Mesendoderm (in vitro differentiated cells): ENCODE measurements at regions not wholly inside any gene's neighbourhood (a gene's known extent, or its start where the extent isn't known, plus 50 kb on each side); places are given as distances from the start of the nearest gene placed in this dataset.

Experiments used
- DNase-seq: peaks from one replicate; pipeline ENCODE4 v3.0.0; 2013
- H2AK5ac ChIP-seq: 2 replicates; pipeline ENCODE4 v1.6.1; 2013; ENCODE audit warnings: low read length, inconsistent platforms
- H2BK120ac ChIP-seq: 2 replicates; pipeline ENCODE4 v1.6.1; 2013; ENCODE audit warnings: low read depth, mild to moderate bottlenecking, low read length, moderate library complexity, mixed read lengths
- H2BK15ac ChIP-seq: replicated peaks from 2 replicates; pipeline ENCODE4 v1.6.1; 2013; ENCODE audit warnings: low read depth, mild to moderate bottlenecking, moderate library complexity
- H2BK5ac ChIP-seq: 2 replicates; pipeline ENCODE4 v1.6.1; 2013; ENCODE audit warnings: low read length, inconsistent platforms
- H3K18ac ChIP-seq: 2 replicates; pipeline ENCODE4 v1.6.1; 2013; ENCODE audit warnings: mild to moderate bottlenecking, low read length, mixed read lengths
- H3K23ac ChIP-seq: one replicate; pipeline ENCODE4 v1.6.1; 2013; ENCODE audit warnings: low read length
- H3K27ac ChIP-seq: 2 replicates; pipeline ENCODE4 v1.5.1; 2013; ENCODE audit warnings: low read depth, mild to moderate bottlenecking, inconsistent platforms, low read length, moderate library complexity
- H3K27me3 ChIP-seq: 2 replicates; pipeline ENCODE4 v1.6.1; 2013; ENCODE audit warnings: low read length, control low read depth, mild to moderate bottlenecking, inconsistent platforms; ENCODE audit not compliant: insufficient read depth, poor library complexity
- H3K36me3 ChIP-seq: 2 replicates; pipeline ENCODE4 v1.6.1; 2013; ENCODE audit warnings: low read length, inconsistent platforms; ENCODE audit not compliant: control insufficient read depth, insufficient read depth
- H3K4ac ChIP-seq: one replicate; pipeline ENCODE4 v1.6.1; 2013; ENCODE audit warnings: low read depth, mild to moderate bottlenecking, low read length, moderate library complexity
- H3K4me1 ChIP-seq: 2 replicates; pipeline ENCODE4 v1.6.1; 2013; ENCODE audit warnings: low read depth, low read length, inconsistent platforms; ENCODE audit not compliant: control insufficient read depth
- H3K4me2 ChIP-seq: 2 replicates; pipeline ENCODE4 v1.6.1; 2013; ENCODE audit warnings: low read length
- H3K4me3 ChIP-seq: 2 replicates; pipeline ENCODE4 v1.5.1; 2013; ENCODE audit warnings: mild to moderate bottlenecking, low read length
- H3K56ac ChIP-seq: one replicate; pipeline ENCODE4 v1.6.1; 2013; ENCODE audit warnings: low read length
- H3K79me1 ChIP-seq: 2 replicates; pipeline ENCODE4 v1.6.1; 2013; ENCODE audit warnings: low read length, inconsistent platforms
- H3K79me2 ChIP-seq: 2 replicates; pipeline ENCODE4 v1.6.1; 2013; ENCODE audit warnings: mild to moderate bottlenecking, low read length; ENCODE audit not compliant: control insufficient read depth, insufficient read depth
- H3K9ac ChIP-seq: 2 replicates; pipeline ENCODE4 v1.6.1; 2013; ENCODE audit warnings: low read length, inconsistent platforms
- H4K5ac ChIP-seq: one replicate; pipeline ENCODE4 v1.6.1; 2013; ENCODE audit warnings: low read length
- H4K8ac ChIP-seq: one replicate; pipeline ENCODE4 v1.6.1; 2013; ENCODE audit warnings: low read depth, mild to moderate bottlenecking, control low read depth, low read length, moderate library complexity
- WGBS: extraction: QIAGEN DNeasy Blood & Tissue Kit; methylation state at CpG from one replicate; pipeline ENCODE4 v1.1.7; 2013; ENCODE audit warnings: low lambda C conversion rate, missing lambda C conversion rate; ENCODE audit not compliant: insufficient coverage; ENCODE audit errors: extremely low coverage; 5-methylcytosine and 5-hydroxymethylcytosine counted together

DNA sequence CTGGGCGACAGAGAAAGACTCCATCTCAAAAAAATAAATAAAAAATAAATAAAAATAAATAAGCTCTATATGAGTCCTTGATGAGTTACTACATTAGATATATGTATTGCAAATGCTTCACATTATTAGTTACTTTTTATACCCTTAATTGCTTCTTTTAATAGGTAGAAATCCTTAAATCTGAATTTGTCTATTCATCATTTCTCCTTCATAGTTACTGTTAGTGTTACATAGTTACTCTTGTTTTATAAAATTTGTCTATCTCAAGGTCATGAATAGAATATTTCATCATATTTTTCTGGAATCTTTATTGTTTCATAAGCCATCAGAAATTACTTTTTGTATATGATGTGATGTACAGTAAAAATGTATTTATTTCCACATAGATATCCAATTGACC, 1624.8 kb upstream of the FLRT2 start:
- Histone ChIP-seq H2BK5ac (no peak overlapping the region), H3K23ac (no peak overlapping the region), H4K8ac (no peak overlapping the region), H3K27me3 (no peaks in the 10 kb centered on the region), H3K9ac (no peak overlapping the region), H4K5ac (no peak overlapping the region), H2BK15ac (no peak overlapping the region), H3K4me2 (no peak overlapping the region), H2BK120ac (no peak overlapping the region), H2AK5ac (no peak overlapping the region), H3K36me3 (no peaks in the 10 kb centered on the region), H3K18ac (no peak overlapping the region), H3K79me2 (no peaks in the 10 kb centered on the region), H3K27ac (no peak overlapping the region), H3K79me1 (no peaks in the 10 kb centered on the region), H3K4ac (no peak overlapping the region), H3K4me3 (no peak overlapping the region), H3K4me1 (no peaks in the 10 kb centered on the region), H3K56ac (no peak overlapping the region)
- no peak for DNase-seq
- no CpG with 5 or more reads among the region's 1 CpG for whole genome bisulfite sequencing

DNA sequence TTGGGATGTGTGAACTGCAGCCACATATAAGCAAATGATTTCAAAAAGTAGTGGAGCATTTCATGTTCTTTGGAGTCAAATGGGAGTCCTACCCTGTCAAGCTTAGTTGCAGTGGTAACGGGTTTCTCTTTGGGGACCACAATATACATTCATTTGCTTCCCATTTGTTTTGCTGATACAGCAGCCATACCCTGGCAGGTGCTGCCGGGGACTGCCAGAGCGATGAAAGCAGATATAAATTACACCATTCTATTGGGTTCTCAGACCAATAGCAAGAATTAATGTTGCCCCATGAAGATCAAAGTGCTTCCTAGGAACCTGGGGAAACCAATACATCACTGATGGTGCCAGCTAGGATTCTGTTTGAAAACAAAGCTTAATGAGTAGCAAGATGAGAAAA, 1621.5 kb upstream of the FLRT2 start:
- H2BK120ac ChIP-seq, result no peak overlapping the region
- H4K8ac ChIP-seq, result no peak overlapping the region
- no peak overlapping the region for H3K56ac ChIP-seq
- DNase-seq, result no peak
- no peak overlapping the region for H3K23ac ChIP-seq
- H2AK5ac ChIP-seq, result no peak overlapping the region
- no peaks in the 10 kb centered on the region for H3K36me3 ChIP-seq
- H3K79me1 ChIP-seq, result no peaks in the 10 kb centered on the region
- H3K27ac ChIP-seq, result no peak overlapping the region
- no peak overlapping the region for H3K4me3 ChIP-seq
- H2BK15ac ChIP-seq, result no peak overlapping the region
- H4K5ac ChIP-seq, result no peak overlapping the region
- H3K27me3 ChIP-seq, result no peaks in the 10 kb centered on the region
- no peak overlapping the region for H3K4ac ChIP-seq
- no peak overlapping the region for H3K4me2 ChIP-seq
- no peak overlapping the region for H3K18ac ChIP-seq
- H3K9ac ChIP-seq, result no peak overlapping the region
- no peaks in the 10 kb centered on the region for H3K79me2 ChIP-seq
- no CpG with 5 or more reads among the region's 3 CpGs for WGBS
- no peaks in the 10 kb centered on the region for H3K4me1 ChIP-seq
- H2BK5ac ChIP-seq, result no peak overlapping the region

DNA sequence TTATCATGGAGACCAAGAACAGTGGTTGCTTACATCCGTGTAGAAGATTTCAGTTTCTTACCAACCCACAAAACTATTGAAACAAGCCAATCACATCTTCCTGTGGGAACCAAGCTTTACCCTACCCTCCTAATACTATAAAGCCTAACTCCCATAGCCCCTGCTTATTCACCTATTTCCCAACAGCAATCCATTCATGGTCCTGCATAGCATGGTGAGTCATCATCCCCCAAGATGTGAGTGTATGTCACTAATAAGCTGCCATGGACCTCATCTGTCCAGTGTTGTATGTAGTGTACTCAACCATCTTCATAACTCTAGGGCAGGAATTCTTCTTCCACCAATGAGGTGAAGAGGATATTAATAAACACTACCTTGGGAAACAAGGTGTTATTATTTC, 1620.4 kb upstream of the FLRT2 start:
- Histone ChIP-seq H3K18ac (no peak overlapping the region), H3K27me3 (no peaks in the 10 kb centered on the region), H3K56ac (no peak overlapping the region), H3K4me1 (no peaks in the 10 kb centered on the region), H2BK120ac (no peak overlapping the region), H3K79me1 (no peaks in the 10 kb centered on the region), H3K4me3 (no peak overlapping the region), H4K8ac (no peak overlapping the region), H3K27ac (no peak overlapping the region), H2AK5ac (no peak overlapping the region), H3K23ac (no peak overlapping the region), H3K4me2 (no peak overlapping the region), H3K9ac (no peak overlapping the region), H2BK5ac (no peak overlapping the region), H4K5ac (no peak overlapping the region), H3K4ac (no peak overlapping the region), H3K79me2 (no peaks in the 10 kb centered on the region), H3K36me3 (no peaks in the 10 kb centered on the region), H2BK15ac (no peak overlapping the region)
- WGBS, result no CpG with 5 or more reads among the region's 1 CpG
- DNase-seq, result no peak

DNA sequence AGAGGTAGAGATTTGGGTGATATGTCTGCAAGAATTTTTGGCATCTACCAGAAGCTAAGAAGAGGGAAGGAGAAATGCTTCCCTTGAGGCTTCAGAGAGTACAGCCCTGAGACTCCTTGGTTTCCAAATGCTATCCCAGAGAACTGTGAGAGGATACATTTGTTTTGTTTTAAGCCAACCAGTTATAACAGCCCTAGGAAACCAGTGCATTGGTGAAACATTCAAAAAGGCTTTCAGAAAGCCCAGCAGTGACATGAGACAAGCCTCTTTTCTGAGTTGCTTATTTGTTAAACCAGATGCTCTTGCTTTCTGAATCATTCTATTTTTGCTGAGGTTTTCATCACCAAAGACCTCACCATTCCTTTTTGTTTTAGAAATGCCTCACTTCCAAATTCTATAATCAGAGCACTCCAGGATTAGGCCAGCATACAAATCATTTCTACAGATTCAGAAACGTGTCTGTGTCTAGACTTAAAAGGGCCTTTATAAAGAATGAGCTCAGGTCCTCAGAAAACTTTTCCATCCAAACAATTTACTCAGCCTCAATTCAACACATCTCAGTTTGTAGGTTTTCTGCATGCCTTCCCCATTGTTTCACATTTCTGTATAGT, 1617.8 kb upstream of the FLRT2 start:
- Histone ChIP-seq H3K36me3 (no peaks in the 10 kb centered on the region), H3K4ac (no peak overlapping the region), H3K56ac (no peak overlapping the region), H3K23ac (no peak overlapping the region), H3K4me1 (no peaks in the 10 kb centered on the region), H3K4me2 (no peak overlapping the region), H2BK120ac (no peak overlapping the region), H2AK5ac (no peak overlapping the region), H4K8ac (no peak overlapping the region), H3K79me1 (no peaks in the 10 kb centered on the region), H3K4me3 (no peak overlapping the region), H3K79me2 (no peaks in the 10 kb centered on the region), H3K9ac (no peak overlapping the region), H3K27me3 (no peaks in the 10 kb centered on the region), H4K5ac (no peak overlapping the region), H2BK5ac (no peak overlapping the region), H3K18ac (no peak overlapping the region), H2BK15ac (no peak overlapping the region), H3K27ac (no peak overlapping the region)
- no CpG with 5 or more reads among the region's 1 CpG for WGBS
- DNase-seq, result no peak

DNA sequence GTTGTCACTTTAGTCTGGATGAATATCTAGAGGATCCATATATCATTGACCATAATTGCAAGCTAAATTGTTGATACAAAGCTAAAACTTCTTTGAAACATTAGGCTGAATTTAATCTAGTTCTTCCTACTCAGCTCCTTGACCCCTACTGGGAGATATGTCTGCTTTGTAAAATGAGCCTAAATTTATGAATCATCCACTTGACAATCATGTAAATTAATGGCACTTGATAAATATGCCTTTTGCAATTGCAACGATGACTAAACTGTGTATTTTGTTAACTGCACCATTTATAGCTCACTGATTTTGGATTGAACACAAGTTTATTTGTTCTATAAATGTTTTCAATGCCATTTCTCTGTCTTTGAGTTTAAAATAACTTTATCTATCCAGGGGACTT, 1616.5 kb upstream of the FLRT2 start:
- Histone ChIP-seq H3K27me3 (no peaks in the 10 kb centered on the region), H3K4ac (no peak overlapping the region), H2BK5ac (no peak overlapping the region), H3K18ac (no peak overlapping the region), H2BK120ac (no peak overlapping the region), H3K27ac (no peak overlapping the region), H3K23ac (no peak overlapping the region), H3K4me1 (no peaks in the 10 kb centered on the region), H2AK5ac (no peak overlapping the region), H4K8ac (no peak overlapping the region), H2BK15ac (no peak overlapping the region), H3K79me1 (no peaks in the 10 kb centered on the region), H4K5ac (no peak overlapping the region), H3K36me3 (no peaks in the 10 kb centered on the region), H3K9ac (no peak overlapping the region), H3K4me3 (no peak overlapping the region), H3K79me2 (no peaks in the 10 kb centered on the region), H3K4me2 (no peak overlapping the region), H3K56ac (no peak overlapping the region)
- DNase-seq, result no peak
- no CpG with 5 or more reads among the region's 1 CpG for WGBS

DNA sequence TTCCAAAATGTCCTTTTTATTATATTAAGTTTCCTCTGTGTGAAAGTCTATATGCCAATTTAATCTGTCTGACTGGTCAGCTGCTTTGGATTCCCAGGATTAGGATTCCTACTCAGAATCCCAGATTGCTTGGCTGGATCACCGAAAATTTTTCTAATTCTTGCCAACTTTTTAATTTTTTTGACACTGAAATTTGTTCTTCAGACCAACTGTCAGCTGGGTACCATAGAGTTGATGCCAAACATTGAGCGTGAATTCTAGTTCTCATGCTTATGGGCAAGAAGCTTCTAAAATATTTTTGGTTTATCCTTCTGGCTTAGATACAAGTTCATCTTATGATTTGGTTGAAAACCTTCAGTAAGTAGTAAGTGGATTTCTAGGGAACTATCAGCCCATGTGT, 1611.4 kb upstream of the FLRT2 start:
- H3K18ac ChIP-seq, result no peak overlapping the region
- H3K79me1 ChIP-seq, result no peaks in the 10 kb centered on the region
- no peak overlapping the region for H2BK120ac ChIP-seq
- no peaks in the 10 kb centered on the region for H3K79me2 ChIP-seq
- H3K4me1 ChIP-seq, result no peaks in the 10 kb centered on the region
- no peak overlapping the region for H3K4ac ChIP-seq
- no peak overlapping the region for H3K27ac ChIP-seq
- no peak overlapping the region for H4K8ac ChIP-seq
- no peak overlapping the region for H4K5ac ChIP-seq
- H3K36me3 ChIP-seq, result no peaks in the 10 kb centered on the region
- DNase-seq, result no peak
- H3K27me3 ChIP-seq, result no peaks in the 10 kb centered on the region
- H2BK5ac ChIP-seq, result no peak overlapping the region
- H3K9ac ChIP-seq, result no peak overlapping the region
- no peak overlapping the region for H2BK15ac ChIP-seq
- WGBS, result no CpG with 5 or more reads among the region's 2 CpGs
- no peak overlapping the region for H3K23ac ChIP-seq
- H3K4me3 ChIP-seq, result no peak overlapping the region
- H3K4me2 ChIP-seq, result no peak overlapping the region
- no peak overlapping the region for H2AK5ac ChIP-seq
- H3K56ac ChIP-seq, result no peak overlapping the region
